ENCODE measurements at regions not wholly inside any gene's neighbourhood (a gene's known extent, or its start where the extent isn't known, plus 50 kb on each side); places are given as distances from the start of the nearest gene placed in this dataset.
"Not testable (repeated sequence)": the region's sequence is repeated elsewhere in the genome, so short reads cannot be mapped to it uniquely, and the experiment has no call there.

DNA sequence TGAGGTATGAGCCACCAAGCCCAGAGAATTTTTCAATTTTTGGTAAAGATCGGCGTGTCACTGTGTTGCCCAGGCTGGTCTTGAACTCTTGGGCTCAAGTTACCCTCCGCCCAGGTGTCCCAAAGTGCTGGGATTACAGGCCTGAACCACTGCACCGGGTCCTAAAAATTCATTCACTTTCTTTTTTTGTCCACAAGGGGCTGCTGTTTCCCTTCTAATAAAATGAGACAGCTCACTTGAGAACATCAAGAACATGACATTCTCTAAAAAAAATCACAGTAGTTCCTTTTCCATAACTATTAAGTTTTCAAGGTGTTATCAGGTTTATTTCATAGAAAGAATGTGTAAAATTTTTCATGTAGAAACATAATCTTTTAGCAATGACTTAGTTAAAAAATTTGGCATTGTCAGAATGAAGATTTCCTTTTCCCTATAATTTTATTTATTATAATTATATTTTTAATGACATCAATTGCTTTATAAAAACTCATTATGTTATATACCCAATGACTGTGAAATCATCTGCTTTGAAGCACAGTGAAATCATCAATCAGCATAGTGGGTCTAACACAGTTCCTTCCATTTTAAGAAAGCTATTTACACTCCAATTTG is 1723.8 kb upstream of the DEFB115 start:
- DNase-seq (ENCODE audit: low read depth): peak; percentile 10

DNA sequence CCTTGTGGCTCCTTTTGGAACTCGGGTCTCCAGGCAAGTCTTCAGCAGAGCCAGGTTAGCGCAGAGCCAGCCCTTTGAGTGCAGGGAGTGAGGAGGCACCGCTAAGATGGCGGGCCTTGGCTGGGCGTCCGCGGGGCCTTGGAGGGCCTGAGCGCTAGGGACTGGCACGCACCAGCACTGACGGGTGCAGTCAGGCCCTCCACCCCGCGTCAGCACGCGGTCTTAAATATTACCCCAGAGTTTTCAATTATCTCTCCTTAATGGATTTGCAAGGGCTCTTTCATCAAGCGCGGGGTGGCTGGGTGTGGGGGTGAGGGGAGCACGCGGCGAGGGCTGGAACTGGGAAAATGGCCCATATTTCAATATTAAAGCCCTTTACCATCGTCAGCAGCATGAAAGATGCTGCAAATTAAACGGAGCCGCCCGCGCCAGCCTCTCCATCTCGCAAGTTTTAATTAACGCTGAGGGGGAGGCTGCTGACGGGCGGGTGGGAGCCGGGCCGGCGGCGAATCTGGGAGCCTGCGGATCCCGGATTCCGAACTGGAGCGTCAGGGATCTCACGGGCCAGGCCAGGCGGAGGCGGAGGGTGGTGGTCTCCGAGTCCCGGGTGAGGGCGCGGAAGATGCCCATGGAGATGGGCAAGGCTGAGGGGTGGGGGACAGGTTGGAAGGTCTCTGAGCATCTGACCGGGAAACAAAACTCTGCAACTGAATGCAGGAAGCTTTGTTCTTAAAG is 1690.4 kb upstream of the DEFB115 start:
- DNase-seq (ENCODE audit: low read depth): not testable (repeated sequence)

DNA sequence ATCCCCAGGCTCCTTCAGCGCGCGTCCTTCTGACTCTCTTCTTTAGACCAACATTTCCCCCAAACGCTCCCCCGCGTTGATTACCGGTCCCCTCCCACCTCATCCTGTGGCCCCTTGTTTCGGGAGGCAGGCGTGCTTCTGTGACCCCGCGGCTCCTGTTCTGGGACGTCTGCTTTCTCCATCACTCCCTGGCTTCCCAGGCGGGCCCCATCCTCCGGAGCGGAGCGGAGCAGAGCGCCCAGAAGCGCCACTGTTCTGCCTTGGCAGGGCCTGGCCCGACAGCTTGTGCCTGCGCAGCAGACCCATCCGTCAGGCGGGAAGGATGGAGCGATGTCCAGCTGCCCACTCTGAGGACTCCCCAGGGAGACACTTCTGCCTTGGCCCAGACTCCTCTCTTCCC is 1689.8 kb upstream of the DEFB115 start:
- not testable (repeated sequence) for DNase-seq (ENCODE audit: low read depth)

DNA sequence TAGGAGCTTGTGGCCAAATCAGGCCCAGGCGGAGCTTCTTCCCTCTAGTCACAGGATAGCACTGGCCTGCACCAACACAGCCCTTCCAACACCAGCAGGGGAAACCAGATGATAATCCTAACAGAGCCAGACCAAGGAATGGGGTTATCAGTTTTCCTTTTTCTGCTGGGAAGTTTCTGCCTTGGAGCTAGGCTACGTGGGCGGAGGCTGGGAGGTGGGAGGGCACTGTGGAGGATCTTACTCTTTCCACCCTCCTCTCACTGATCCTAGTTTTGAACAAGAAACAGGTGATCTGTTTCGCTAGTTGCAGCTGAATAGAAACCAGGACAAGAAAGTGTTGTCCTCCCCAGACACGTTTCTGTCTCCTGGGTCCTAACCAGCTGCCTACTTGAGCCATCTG is 1687.3 kb upstream of the DEFB115 start:
- not testable (repeated sequence) for DNase-seq (ENCODE audit: low read depth)

DNA sequence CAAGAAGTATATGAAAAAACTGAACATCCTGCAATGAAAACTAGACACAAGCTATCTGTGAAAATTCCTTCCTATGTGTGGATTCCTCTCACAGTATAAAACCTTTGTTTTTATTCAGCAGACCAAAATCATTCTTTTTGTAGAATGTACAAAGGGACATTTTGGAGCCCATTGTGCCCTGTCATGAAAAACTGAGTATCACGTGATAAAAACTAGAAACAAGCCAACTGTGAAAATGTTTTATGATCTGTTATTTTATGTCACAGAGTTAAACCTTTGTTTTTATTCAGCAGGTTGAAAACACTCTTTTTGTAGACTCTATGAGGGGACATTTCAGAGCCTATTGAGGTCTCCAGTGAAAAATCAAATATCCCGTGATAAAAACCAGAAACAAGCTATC is 1667.9 kb upstream of the DEFB115 start:
- DNase-seq (ENCODE audit: low read depth): not testable (repeated sequence)

DNA sequence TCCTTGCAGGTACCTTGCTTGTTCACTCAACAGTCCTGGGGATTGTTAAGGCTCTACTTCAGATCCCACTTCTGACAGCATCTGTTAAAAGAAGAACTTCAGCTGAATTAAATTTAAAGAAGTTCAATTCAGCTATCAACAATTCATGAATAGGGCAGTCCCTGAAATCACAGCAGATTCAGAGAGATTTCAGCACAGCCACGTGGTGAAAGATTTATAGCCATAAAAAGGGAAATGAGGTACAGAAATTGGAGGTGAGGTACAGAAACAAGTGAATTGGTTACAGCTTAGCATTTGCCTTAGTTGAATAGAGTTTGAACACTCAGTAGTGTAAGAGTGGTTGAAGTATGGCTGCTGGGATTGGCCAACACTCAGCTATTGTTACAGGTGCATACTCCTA is 1653.3 kb upstream of the DEFB115 start:
- DNase-seq (ENCODE audit: low read depth): not testable (repeated sequence)

DNA sequence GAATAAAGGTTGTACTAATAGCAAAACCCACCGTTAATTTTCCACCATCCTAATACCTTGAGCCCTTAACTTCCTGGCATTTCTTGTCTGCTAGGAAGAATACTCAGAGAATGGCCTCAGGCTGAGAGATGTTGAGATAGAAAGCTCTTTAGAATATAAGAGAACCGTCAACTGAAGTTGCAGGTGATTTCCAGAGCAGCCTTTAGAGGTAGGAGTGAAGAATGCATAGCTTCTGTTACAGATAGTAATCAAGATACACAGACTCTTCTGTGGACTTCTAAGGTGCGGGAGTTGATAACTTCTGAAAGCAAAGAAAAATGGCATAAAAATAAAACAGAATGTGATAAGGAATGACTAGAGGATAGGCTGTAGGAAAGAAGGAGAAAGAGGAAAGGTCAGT is 1651.3 kb upstream of the DEFB115 start:
- not testable (repeated sequence) for DNase-seq (ENCODE audit: low read depth)

DNA sequence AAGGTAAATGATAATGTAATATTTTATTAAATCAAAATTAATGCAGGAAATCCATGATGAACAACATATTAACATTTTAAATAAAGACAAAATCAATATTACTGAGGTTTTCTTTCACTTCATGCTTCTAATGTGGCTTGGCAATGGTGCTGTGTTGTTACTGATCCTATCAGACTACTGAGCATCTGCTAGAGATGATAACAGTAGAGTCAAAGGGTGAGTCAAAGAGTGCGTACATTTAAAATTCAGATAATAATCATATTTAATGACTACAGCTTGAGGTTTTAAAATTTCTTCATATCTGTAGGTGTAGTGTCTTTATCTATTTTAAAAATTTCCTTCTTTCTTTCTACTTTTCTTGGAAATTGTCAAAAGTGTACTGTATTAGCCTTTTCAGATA is 1628.1 kb upstream of the DEFB115 start:
- not testable (repeated sequence) for DNase-seq (ENCODE audit: low read depth)
